ENCODE measurements at regions not wholly inside any gene's neighbourhood (a gene's known extent, or its start where the extent isn't known, plus 50 kb on each side); places are given as distances from the start of the nearest gene placed in this dataset.

GRCh38 chr7:52911326-52911725, 124.1 kb upstream of the POM121L12 start:
- no peak for DNase-seq (ENCODE audit: low read depth)
- in situ Hi-C loops (cut with HindIII; ENCODE audit: low pct_unique_long_range_greater_than_20kb, low sequenced_read_pairs): no loop called here

DNA sequence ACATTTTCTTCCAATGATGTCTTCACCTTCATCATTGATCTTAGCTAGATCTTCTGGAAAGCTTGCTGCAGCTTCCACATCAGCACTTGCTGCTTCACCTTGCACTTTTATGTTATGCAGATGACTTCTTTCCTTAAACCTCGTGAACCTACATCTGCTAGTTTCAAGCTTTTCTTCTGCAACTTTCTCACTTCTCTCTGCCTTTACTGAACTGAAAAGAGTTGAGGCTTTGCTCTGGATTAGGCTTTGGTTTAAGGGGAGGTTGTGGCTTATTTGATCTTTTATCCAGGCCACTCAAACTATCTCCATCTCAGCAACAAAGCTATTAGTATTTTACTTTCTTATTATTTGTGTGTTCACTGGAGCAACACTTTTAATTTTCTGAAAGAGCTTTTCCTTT, 125.5 kb upstream of the POM121L12 start:
- in situ Hi-C loops (cut with HindIII; ENCODE audit: low pct_unique_long_range_greater_than_20kb, low sequenced_read_pairs): no loop called here

DNA sequence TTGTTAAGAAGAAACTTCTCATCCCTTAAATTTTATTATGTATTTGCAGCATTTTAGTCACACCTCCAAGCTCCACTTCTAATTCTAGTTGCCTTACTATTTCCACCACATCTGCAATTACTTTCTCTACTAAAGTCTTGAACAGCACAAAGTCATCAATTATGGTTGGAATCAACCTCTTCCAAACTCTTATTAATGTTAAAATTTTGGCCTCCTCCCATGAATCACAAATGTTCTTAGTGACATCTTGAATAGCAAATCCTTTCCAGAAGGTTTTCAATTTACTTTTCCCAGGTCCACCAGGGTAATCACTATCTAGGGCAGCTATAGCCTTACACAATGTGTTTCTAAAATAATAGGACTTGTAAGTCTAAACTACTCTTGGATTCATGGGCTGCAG, 126.3 kb upstream of the POM121L12 start:
- in situ Hi-C loops (cut with HindIII; ENCODE audit: low pct_unique_long_range_greater_than_20kb, low sequenced_read_pairs): no loop called here
- DNase-seq (ENCODE audit: low read depth): no peak

More for the DNA sequence above, 125.5 kb upstream of the POM121L12 start:
- DNase-seq (ENCODE audit: low read depth): no peak

DNA sequence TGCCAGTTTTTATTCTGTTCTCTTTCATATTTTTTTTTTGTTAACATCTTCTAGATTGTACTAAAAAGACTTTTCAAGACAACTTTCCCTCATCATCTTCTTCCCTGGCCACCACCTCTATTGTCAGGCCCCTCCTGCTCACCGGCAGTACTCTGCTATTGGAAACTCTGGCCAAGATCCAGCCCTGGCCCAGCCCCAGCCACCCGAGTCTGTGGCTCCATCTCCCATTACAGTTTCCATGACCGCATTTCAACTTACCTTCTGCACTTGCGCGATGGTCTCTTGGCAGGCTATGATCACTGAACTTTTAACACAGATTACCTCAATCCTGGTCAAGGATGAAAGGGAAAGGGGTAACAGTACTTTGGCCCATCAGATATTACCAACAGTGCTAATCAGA, 137.7 kb upstream of the POM121L12 start:
- in situ Hi-C loops (cut with HindIII; ENCODE audit: low pct_unique_long_range_greater_than_20kb, low sequenced_read_pairs): no loop called here
- DNase-seq (ENCODE audit: low read depth): no peak

DNA sequence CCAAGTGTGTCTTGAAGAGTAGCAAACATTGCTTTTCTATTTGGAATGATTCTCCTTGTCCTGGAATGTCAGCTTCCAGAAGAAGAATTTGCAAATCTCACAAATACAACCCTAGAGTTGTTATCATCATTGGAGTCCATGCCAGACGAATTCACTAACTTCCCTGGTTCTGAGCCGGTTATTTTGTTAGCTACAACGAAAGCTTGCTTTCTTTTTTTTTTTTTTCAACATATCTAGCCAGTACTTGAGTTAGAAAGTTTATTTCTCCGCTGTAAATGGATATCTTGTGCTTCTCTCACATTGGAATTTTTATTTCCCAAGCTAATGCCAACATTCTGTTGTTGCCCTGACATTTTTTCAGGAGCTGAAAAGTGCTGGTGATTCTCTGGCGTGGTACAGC, 138.1 kb upstream of the POM121L12 start:
- in situ Hi-C loops (cut with HindIII; ENCODE audit: low pct_unique_long_range_greater_than_20kb, low sequenced_read_pairs): no loop called here
- no peak for DNase-seq (ENCODE audit: low read depth)

GRCh38 chr7:52877240-52877639, 158.2 kb upstream of the POM121L12 start:
- no peak for DNase-seq (ENCODE audit: low read depth)
- in situ Hi-C loops (cut with HindIII; ENCODE audit: low pct_unique_long_range_greater_than_20kb, low sequenced_read_pairs): no loop called here

- DNase-seq (ENCODE audit: low read depth): no peak
- in situ Hi-C loops (cut with HindIII; ENCODE audit: low pct_unique_long_range_greater_than_20kb, low sequenced_read_pairs): no loop called here
These were observed 159.0 kb upstream of the POM121L12 start for GRCh38 chr7:52876402-52876801.

DNA sequence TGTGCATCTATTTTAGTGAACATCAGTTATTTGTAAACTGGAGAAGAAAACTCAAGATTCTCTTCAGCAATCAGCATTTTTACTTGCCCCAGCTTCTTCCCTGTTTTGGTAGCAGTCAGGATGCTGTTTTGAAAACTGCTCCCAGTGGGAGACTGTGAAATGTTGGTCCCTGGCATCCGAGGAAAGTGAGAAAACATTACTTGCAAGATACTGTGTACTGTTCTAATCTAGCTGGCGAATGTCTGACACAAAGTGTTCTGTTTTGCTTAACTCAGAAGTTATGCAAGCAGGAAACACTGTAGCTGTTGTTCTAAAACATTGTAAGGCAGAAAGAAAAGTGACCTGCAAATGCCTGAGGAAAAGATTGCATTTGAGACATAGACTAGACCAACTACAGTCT, 171.8 kb upstream of the POM121L12 start:
- in situ Hi-C loops (cut with HindIII; ENCODE audit: low pct_unique_long_range_greater_than_20kb, low sequenced_read_pairs): no loop called here

GRCh38 chr7:52862321-52862720, 173.1 kb upstream of the POM121L12 start:
- DNase-seq (ENCODE audit: low read depth): no peak
- in situ Hi-C loops (cut with HindIII; ENCODE audit: low pct_unique_long_range_greater_than_20kb, low sequenced_read_pairs): no loop called here

More for the DNA sequence above, 171.8 kb upstream of the POM121L12 start:
- DNase-seq (ENCODE audit: low read depth): no peak

- in situ Hi-C loops (cut with HindIII; ENCODE audit: low pct_unique_long_range_greater_than_20kb, low sequenced_read_pairs): no loop called here
These were observed 178.1 kb upstream of the POM121L12 start for GRCh38 chr7:52857367-52857766.

GRCh38 chr7:52854681-52855080, 180.8 kb upstream of the POM121L12 start:
- in situ Hi-C loops (cut with HindIII; ENCODE audit: low pct_unique_long_range_greater_than_20kb, low sequenced_read_pairs): no loop called here
- no peak for DNase-seq (ENCODE audit: low read depth)

More at GRCh38 chr7:52857367-52857766, 178.1 kb upstream of the POM121L12 start:
- no peak for DNase-seq (ENCODE audit: low read depth)

- no peak for DNase-seq (ENCODE audit: low read depth)
- in situ Hi-C loops (cut with HindIII; ENCODE audit: low pct_unique_long_range_greater_than_20kb, low sequenced_read_pairs): no loop called here
These were observed 183.9 kb upstream of the POM121L12 start for GRCh38 chr7:52851547-52851946.

GRCh38 chr7:52843436-52843835, 192.0 kb upstream of the POM121L12 start:
- no peak for DNase-seq (ENCODE audit: low read depth)
- in situ Hi-C loops (cut with HindIII; ENCODE audit: low pct_unique_long_range_greater_than_20kb, low sequenced_read_pairs): no loop called here

- in situ Hi-C loops (cut with HindIII; ENCODE audit: low pct_unique_long_range_greater_than_20kb, low sequenced_read_pairs): no loop called here
- DNase-seq (ENCODE audit: low read depth): no peak
These were observed 193.1 kb upstream of the POM121L12 start for GRCh38 chr7:52842202-52842900.

DNA sequence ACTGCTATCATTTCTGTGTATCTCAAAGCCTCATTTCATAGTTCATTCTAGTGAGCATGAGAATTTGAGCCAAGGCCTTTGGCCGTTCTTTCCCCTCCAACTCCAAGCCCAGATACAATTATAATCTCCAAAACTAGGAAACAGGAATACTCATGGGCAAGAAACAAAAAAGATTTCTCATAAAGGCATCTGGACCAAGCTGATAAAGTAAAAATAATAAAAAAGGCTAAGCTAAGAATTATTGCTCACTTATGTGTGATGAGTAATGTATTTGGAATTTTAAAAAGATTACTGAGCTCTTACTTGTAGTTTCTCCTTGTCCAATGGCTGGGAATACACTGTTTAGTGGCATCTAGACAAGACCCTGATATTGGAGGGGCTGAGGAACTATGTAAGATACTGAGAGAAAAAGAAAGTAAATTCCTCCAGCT, 196.4 kb upstream of the POM121L12 start:
- in situ Hi-C loops (cut with HindIII; ENCODE audit: low pct_unique_long_range_greater_than_20kb, low sequenced_read_pairs): no loop called here
- DNase-seq (ENCODE audit: low read depth): peak; percentile 51

DNA sequence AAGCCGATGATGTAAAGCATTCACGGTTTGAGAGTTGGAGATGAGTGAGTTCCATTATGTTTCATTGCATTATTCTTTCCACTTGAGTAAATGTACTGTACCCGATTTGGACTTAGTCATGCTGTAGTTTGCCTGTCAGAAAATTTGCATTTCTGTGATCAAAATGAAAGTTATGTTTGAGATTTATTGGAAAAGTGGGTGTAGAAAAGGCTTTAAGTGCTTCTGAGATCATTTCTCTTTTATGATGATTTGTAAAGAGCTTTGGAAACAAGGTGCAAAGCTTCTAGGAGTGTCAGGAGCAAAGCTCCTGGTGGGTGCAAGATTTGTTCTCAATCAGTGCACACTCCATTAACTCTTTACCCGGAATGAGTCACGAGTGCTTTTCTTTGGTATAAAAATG, 204.1 kb upstream of the POM121L12 start:
- peak; percentile 54 for DNase-seq (ENCODE audit: low read depth)
- in situ Hi-C loops (cut with HindIII; ENCODE audit: low pct_unique_long_range_greater_than_20kb, low sequenced_read_pairs): no loop called here

GRCh38 chr7:52830801-52831200, 204.6 kb upstream of the POM121L12 start:
- in situ Hi-C loops (cut with HindIII; ENCODE audit: low pct_unique_long_range_greater_than_20kb, low sequenced_read_pairs): no loop called here
- no peak for DNase-seq (ENCODE audit: low read depth)

DNA sequence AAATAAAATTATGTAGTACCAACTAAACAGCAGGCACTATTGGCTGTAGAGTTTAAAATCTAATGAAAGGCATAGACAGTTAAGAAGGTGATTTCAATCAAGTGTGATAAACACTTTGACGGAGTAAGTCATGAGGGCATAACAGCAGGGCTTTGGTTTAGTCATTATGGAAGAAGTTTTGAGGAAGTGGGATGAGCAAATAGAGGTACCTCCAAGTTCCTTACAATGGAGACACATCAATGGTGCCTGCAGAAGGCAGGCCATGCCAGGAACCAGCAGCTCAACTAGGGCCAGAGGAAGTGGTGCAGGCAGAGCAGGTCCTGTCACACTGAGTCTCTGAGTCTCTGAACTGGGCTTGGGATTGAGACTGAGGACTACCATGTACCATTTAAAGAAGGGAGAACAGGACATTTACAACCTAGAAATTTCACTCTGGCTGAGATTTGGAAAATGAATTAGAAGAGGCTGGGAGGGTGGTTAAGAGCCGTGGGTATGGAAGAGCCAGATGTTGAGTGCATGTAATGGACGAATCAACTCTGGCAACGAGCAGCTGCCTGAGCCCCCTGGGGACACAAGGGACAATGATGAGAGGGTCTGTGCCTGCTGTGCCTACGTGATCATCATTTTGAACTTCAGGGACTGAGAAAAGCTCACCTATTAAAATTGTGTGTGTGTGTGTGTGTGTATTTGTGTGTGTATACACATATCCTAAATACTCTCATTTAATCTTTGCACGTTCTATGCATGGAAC, 208.7 kb upstream of the POM121L12 start:
- in situ Hi-C loops (cut with HindIII; ENCODE audit: low pct_unique_long_range_greater_than_20kb, low sequenced_read_pairs): no loop called here
- no peak for DNase-seq (ENCODE audit: low read depth)

- in situ Hi-C loops (cut with HindIII; ENCODE audit: low pct_unique_long_range_greater_than_20kb, low sequenced_read_pairs): no loop called here
- no peak for DNase-seq (ENCODE audit: low read depth)
These were observed 209.8 kb upstream of the POM121L12 start for GRCh38 chr7:52825611-52826010.

GRCh38 chr7:52811537-52811936, 223.9 kb upstream of the POM121L12 start:
- DNase-seq (ENCODE audit: low read depth): no peak
- in situ Hi-C loops (cut with HindIII; ENCODE audit: low pct_unique_long_range_greater_than_20kb, low sequenced_read_pairs): no loop called here

Measured in Caki2 (cell line).